WERI-Rb-1 (cell line): ENCODE measurements at regions not wholly inside any gene's neighbourhood (a gene's known extent, or its start where the extent isn't known, plus 50 kb on each side); places are given as distances from the start of the nearest gene placed in this dataset.

Experiments used
- DNase-seq: peaks from one replicate; pipeline ENCODE4 v3.0.0-alpha.2; 2020
- H3K27ac ChIP-seq: fragments of 250-450 bp; sonication (Bioruptor Pico); 2 replicates; pipeline ENCODE4 v1.5.1; 2020; ENCODE audit warnings: mild to moderate bottlenecking, moderate library complexity
- H3K27me3 ChIP-seq: fragments of 250-450 bp; sonication (Bioruptor Pico); 2 replicates; pipeline ENCODE4 v1.5.1; 2021; ENCODE audit warnings: mild to moderate bottlenecking, low read depth, moderate library complexity; ENCODE audit not compliant: insufficient read depth, severe bottlenecking
- H3K36me3 ChIP-seq: fragments of 250-450 bp; sonication (Bioruptor Pico); 2 replicates; pipeline ENCODE4 v1.5.1; 2020; ENCODE audit warnings: mild to moderate bottlenecking, moderate library complexity
- H3K4me3 ChIP-seq: 2 replicates; pipeline ENCODE4 v1.5.1; 2011; ENCODE audit warnings: low read depth, mild to moderate bottlenecking, control low read depth, low read length
- H3K9me3 ChIP-seq: fragments of 250-450 bp; sonication (Bioruptor Pico); 2 replicates; pipeline ENCODE4 v1.5.1; 2021; ENCODE audit warnings: mild to moderate bottlenecking, moderate library complexity; ENCODE audit not compliant: severe bottlenecking
- CTCF ChIP-seq: IDR thresholded peaks from 2 replicates; pipeline ENCODE4 v1.5.1; 2011; ENCODE audit warnings: low read depth, mild to moderate bottlenecking, control low read depth, inconsistent platforms, low read length

- Histone ChIP-seq H3K36me3 (no peaks in the 10 kb centered on the region), H3K27me3 (no peaks in the 10 kb centered on the region), H3K9me3 (peaks cover 15% of the 10 kb centered on the region), H3K4me3 (no peak overlapping the region), H3K27ac (no peak overlapping the region)
- DNase-seq = no peak
- TF ChIP-seq CTCF = no peak
Observed at GRCh38 chr13:90545070-90545840, 802.2 kb upstream of the MIR17HG start.

DNA sequence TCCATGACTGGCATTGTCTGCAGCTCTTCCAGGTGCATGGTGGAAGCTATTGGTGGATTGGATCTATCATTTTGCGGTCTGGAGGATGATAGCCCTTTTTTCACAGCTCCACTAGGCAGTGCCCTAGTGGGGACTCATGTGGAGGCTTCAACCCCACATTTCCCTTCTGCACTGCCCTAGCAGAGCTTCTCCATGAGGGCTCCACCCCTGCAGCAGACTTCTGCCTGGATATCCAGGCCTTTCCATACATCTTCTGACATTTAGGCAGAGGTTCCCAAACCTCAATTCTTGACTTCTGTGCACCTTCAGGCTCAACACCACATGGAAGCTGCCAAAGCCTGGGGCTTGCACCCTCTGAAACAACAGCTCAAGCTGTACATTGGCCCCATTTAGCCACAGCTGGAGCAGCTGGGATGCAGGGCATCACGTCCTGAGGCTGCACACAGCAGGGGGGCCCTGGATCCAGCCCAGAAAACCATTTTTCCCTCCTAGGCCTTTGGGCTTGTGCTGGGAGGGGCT lies 800.2 kb upstream of the MIR17HG start:
- no peaks in the 10 kb centered on the region for H3K27me3 ChIP-seq
- H3K36me3 ChIP-seq = no peaks in the 10 kb centered on the region
- TF ChIP-seq CTCF = no peak
- DNase-seq = no peak
- H3K4me3 ChIP-seq = no peak overlapping the region
- H3K27ac ChIP-seq = no peak overlapping the region
- peaks cover 15% of the 10 kb centered on the region for H3K9me3 ChIP-seq

GRCh38 chr13:90551253-90551652 lies 796.2 kb upstream of the MIR17HG start:
- peaks cover 12% of the 10 kb centered on the region for H3K9me3 ChIP-seq

DNA sequence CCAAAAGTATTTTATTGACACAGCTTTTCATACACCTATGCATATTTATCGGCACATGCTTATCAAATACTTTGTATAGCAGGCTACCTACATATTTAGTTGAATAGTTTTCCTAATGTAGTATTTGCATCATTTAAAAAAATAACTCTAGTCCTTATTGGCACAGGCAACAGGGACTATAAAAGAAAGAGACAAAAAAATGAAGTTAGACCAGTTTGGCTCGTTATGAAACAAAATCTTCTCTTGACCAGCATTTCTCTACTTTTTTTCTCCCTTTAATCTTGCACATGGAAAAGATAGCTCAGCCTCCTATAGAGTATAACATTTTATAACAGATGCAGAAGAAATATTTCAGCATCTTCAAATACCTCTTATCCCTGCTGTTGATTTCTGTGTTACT lies 794.8 kb upstream of the MIR17HG start:
- no peak overlapping the region for H3K4me3 ChIP-seq
- H3K9me3 ChIP-seq = no peaks in the 10 kb centered on the region

More at GRCh38 chr13:90551253-90551652, 796.2 kb upstream of the MIR17HG start:
- Histone ChIP-seq H3K27ac (no peak overlapping the region), H3K4me3 (no peak overlapping the region), H3K27me3 (no peaks in the 10 kb centered on the region), H3K36me3 (no peaks in the 10 kb centered on the region)
- DNase-seq = no peak
- TF ChIP-seq CTCF = no peak

GRCh38 chr13:90553159-90553558 lies 794.3 kb upstream of the MIR17HG start:
- H3K27me3 ChIP-seq = no peaks in the 10 kb centered on the region
- DNase-seq = no peak
- no peak for TF ChIP-seq CTCF
- no peaks in the 10 kb centered on the region for H3K36me3 ChIP-seq
- H3K4me3 ChIP-seq = no peak overlapping the region
- H3K27ac ChIP-seq = no peak overlapping the region
- no peaks in the 10 kb centered on the region for H3K9me3 ChIP-seq

More for the DNA sequence above, 794.8 kb upstream of the MIR17HG start:
- no peaks in the 10 kb centered on the region for H3K27me3 ChIP-seq
- no peak for TF ChIP-seq CTCF
- no peaks in the 10 kb centered on the region for H3K36me3 ChIP-seq
- DNase-seq = no peak
- H3K27ac ChIP-seq = no peak overlapping the region

- H3K36me3 ChIP-seq = no peaks in the 10 kb centered on the region
- DNase-seq = no peak
- H3K9me3 ChIP-seq = no peaks in the 10 kb centered on the region
- no peak overlapping the region for H3K4me3 ChIP-seq
- H3K27me3 ChIP-seq = no peaks in the 10 kb centered on the region
- TF ChIP-seq CTCF = no peak
- no peak overlapping the region for H3K27ac ChIP-seq
Observed at GRCh38 chr13:90557626-90558025, 789.9 kb upstream of the MIR17HG start.
